GM13976 (cell line): ENCODE measurements at regions not wholly inside any gene's neighbourhood (a gene's known extent, or its start where the extent isn't known, plus 50 kb on each side); places are given as distances from the start of the nearest gene placed in this dataset.
"Not testable (repeated sequence)": the region's sequence is repeated elsewhere in the genome, so short reads cannot be mapped to it uniquely, and the experiment has no call there.

Source experiments
- DNase-seq: peaks from one replicate; pipeline ENCODE4 v3.0.0; 2012; ENCODE audit warnings: low spot score
- in situ Hi-C: fragments of 300-500 bp; cut with MboI; formaldehyde crosslinking; loops from one replicate; pipeline ENCODE4 v1.12.0; 2022; ENCODE audit warnings: low sequenced_read_pairs, mixed read lengths, inconsistent platforms; ENCODE audit not compliant: unreplicated experiment
- TF ChIP-seq, protein P1 (sequence below): IDR thresholded peaks from 2 replicates; pipeline ENCODE4 v1.5.1; 2012; ENCODE audit warnings: borderline replicate concordance, mild to moderate bottlenecking; ENCODE audit not compliant: insufficient read depth; ENCODE audit errors: extremely low read depth, missing control alignments, control extremely low read depth

DNA sequence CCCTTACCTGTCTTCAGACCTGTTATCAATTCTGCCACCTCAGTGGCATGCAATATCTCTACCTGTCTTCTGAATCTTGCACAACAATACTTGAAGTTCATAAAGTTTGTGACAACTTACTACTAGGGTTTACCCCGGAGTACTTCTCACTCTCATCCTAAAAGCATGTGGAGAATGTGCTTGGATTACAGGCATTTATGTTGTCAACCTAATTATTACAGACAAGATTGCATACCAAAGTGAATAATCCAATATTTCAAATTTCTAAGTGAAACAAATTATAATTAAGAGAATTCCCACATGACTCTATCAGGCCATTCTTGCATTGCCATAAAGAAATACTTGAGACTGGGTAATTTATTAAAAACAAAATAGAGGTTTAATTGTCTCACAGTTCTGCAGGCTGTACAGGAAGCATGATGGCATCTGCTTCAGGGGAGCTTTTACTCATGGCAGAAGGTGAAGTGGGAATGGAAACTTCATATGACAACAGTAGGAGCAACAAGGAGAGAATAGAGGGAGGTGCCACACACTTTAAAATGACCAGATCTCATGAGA is 661.0 kb upstream of the SPRY2 start:
- in situ Hi-C loops: loop anchor here (25.0 kb wide), 1 partner anchor 665 kb away; the partner anchor contains the start of gene SPRY2
- TF ChIP-seq, protein P1, sequence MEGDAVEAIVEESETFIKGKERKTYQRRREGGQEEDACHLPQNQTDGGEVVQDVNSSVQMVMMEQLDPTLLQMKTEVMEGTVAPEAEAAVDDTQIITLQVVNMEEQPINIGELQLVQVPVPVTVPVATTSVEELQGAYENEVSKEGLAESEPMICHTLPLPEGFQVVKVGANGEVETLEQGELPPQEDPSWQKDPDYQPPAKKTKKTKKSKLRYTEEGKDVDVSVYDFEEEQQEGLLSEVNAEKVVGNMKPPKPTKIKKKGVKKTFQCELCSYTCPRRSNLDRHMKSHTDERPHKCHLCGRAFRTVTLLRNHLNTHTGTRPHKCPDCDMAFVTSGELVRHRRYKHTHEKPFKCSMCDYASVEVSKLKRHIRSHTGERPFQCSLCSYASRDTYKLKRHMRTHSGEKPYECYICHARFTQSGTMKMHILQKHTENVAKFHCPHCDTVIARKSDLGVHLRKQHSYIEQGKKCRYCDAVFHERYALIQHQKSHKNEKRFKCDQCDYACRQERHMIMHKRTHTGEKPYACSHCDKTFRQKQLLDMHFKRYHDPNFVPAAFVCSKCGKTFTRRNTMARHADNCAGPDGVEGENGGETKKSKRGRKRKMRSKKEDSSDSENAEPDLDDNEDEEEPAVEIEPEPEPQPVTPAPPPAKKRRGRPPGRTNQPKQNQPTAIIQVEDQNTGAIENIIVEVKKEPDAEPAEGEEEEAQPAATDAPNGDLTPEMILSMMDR: no peak
- no peak for DNase-seq

DNA sequence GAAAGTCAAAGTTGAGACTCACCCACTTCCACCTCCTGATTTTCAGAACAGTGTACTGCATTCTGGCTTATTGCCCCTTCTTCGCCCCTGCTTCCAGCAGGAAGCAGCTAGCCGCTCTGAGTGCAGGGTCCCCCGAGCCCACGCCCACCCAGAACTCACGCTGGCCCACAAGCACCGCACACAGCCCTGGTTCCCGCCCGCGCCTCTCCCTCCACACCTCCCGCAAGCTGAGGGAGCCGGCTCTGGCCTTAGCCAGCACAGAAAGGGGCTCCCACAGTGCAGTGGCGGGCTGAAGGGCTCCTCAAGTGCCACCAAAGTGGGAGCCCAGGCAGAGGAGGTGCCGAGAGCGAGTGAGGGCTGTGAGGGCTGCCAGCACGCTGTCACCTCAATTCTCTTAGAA is 657.7 kb upstream of the SPRY2 start:
- in situ Hi-C loops, DNase-seq: not testable (repeated sequence)

DNA sequence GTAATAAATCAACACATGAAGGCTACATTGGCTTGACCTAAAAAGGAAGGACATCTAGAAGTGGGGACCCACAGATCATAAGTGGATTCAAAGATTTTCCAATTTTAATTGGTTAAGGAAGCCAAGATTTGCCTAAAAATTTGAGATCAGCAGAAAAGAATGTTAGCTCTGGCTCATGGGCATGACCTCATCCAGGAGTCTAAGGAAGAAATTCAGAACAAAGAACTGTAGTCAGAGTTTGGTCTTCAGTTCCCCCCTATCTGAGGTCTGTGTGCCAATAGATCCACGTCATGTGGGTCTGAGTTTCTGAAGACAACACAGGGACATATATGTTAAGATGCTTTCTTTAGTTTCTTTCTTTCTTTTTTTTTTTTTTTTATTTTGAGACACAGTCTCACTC is 648.8 kb upstream of the SPRY2 start:
- TF ChIP-seq, protein P1: no peak
- DNase-seq: no peak
- in situ Hi-C loops: no loop called here

DNA sequence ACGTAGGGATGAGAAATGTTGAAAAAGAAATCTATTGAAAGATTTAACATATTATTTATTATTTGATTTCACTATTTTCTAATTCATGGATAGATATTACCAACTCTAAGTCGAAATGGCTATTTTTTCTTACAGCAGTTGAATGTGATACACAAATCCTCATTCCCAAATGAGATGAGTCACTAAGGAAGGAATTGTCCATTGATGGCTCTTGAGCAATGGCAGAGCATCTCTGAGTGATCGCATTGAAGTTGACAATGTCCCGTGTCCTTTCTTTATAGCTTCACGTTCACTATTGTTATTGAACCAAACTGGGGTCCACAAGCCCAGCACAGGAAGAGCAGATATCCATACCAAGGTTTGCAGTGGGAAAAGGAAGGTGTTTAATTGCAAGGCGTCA is 648.3 kb upstream of the SPRY2 start:
- in situ Hi-C loops: no loop called here

DNA sequence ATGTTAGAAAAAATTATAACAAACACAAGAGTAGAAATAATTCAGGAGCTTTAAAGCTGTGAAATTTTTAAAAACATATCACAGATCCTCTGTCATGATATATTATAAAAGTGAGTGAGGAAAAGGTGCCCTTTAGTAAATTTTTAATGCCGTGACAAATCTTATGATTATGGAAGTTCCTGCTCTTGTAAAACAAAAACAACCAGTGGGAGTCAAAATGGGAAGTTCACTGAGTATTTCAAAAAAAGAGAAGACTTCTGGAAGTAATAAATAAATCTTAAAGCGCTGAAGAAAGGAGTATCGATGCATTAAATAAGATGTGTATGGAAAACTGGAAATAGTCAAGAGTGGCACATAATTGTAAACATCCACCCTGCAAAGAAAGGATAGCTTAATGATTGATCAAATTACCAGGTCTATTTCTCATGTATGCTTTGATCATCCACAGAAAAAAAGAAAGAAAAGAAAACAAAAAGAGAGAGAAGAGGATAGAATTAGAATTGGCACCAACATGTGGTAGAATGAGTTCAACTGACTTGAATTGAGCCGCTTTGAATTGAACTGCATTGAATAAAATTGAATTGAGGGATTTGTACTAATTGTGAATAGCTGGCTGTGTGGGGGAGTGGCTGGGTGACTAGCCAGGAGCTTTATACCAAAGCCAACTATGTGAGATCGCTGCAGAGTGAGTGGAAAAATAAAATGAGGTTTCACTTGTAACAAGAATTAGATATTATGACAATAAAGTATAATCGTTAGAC is 647.6 kb upstream of the SPRY2 start:
- in situ Hi-C loops: no loop called here
- TF ChIP-seq, protein P1: no peak
- no peak for DNase-seq

More for the DNA sequence above, 648.3 kb upstream of the SPRY2 start:
- no peak for DNase-seq
- TF ChIP-seq, protein P1: no peak

DNA sequence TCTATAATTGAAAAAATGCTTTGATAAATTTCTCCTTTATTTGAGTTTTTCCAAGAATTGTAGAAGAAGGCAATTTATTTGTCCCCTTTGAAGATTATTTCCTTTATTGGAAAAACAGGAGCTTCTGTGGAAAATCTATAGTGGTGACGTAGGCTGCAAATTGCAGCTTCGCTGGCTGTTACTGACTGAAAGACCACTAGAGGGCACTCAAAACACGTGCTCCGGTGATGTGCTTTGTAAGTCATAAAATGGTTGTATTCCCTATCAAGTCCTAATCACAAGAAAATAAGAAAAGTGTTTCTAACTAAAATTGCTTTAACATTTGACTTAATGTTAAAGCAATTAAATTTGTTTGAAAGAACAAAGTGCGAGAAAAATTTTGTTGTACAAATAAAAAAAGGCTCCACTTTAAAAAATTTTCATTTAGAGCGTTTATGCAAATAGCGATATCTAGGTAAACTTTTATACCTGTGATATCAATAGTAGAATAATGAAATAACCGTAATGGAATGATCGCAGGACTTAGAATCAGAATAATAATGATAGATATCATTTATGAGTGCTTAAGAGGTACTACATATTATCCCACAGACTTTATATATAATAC is 638.2 kb upstream of the SPRY2 start:
- in situ Hi-C loops: no loop called here
- peak; percentile 63 for DNase-seq
- TF ChIP-seq, protein P1: peak; percentile 68

DNA sequence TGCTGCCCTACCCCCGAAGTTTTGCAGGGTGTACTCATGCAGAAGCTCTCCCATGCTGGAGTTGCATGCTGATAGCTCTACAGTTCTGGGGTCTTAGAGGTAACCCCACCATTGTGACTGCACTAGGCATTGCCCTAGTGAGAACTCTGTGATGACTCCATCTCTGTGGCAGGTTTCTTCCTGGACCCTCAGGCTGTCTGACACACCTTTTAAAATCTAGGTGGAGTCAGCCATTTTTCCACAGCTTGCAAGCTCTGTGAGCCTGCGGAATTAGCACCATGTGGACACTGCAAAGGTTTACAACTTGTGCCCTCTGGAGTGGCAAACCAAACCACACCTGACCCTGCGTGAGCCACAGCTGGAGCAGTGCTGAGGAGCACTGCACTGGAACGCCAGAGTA is 636.2 kb upstream of the SPRY2 start:
- TF ChIP-seq, protein P1: no peak
- in situ Hi-C loops: no loop called here
- no peak for DNase-seq
